ENCODE measurements at regions not wholly inside any gene's neighbourhood (a gene's known extent, or its start where the extent isn't known, plus 50 kb on each side); places are given as distances from the start of the nearest gene placed in this dataset.
"Not testable (repeated sequence)": the region's sequence is repeated elsewhere in the genome, so short reads cannot be mapped to it uniquely, and the experiment has no call there.

GRCh38 chr18:35835833-35836232 lies 136.6 kb upstream of the RMP24 start:
- DNase-seq (ENCODE audit: low read depth) = no peak
- no peak overlapping the region for H3K4me3 ChIP-seq (ENCODE audit: low read depth, low read length)
- no peak for TF ChIP-seq CTCF (conservative IDR thresholded peaks at IDR 0.05; ENCODE audit: low read depth, low read length)

GRCh38 chr18:35836932-35837331 lies 135.5 kb upstream of the RMP24 start:
- no peak for DNase-seq (ENCODE audit: low read depth)
- no peak overlapping the region for H3K4me3 ChIP-seq (ENCODE audit: low read depth, low read length)
- no peak for TF ChIP-seq CTCF (conservative IDR thresholded peaks at IDR 0.05; ENCODE audit: low read depth, low read length)

GRCh38 chr18:35837922-35838496 lies 134.5 kb upstream of the RMP24 start:
- no peak for DNase-seq (ENCODE audit: low read depth)
- no peak for TF ChIP-seq CTCF (conservative IDR thresholded peaks at IDR 0.05; ENCODE audit: low read depth, low read length)

GRCh38 chr18:35841283-35841682 lies 131.2 kb upstream of the RMP24 start:
- H3K4me3 ChIP-seq (ENCODE audit: low read depth, low read length) = no peak overlapping the region
- DNase-seq (ENCODE audit: low read depth) = no peak
- no peak for TF ChIP-seq CTCF (conservative IDR thresholded peaks at IDR 0.05; ENCODE audit: low read depth, low read length)

More at GRCh38 chr18:35837922-35838496, 134.5 kb upstream of the RMP24 start:
- H3K4me3 ChIP-seq (ENCODE audit: low read depth, low read length) = no peak overlapping the region

- no peak overlapping the region for H3K4me3 ChIP-seq (ENCODE audit: low read depth, low read length)
- no peak for DNase-seq (ENCODE audit: low read depth)
- no peak for TF ChIP-seq CTCF (conservative IDR thresholded peaks at IDR 0.05; ENCODE audit: low read depth, low read length)
Observed at GRCh38 chr18:35842536-35842935, 129.9 kb upstream of the RMP24 start.

- DNase-seq (ENCODE audit: low read depth) = not testable (repeated sequence)
Observed at GRCh38 chr18:35848321-35848720, 124.2 kb upstream of the RMP24 start.

GRCh38 chr18:35849241-35849640 lies 123.2 kb upstream of the RMP24 start:
- not testable (repeated sequence) for DNase-seq (ENCODE audit: low read depth); H3K4me3 ChIP-seq (ENCODE audit: low read depth, low read length)

More at GRCh38 chr18:35848321-35848720, 124.2 kb upstream of the RMP24 start:
- not testable (repeated sequence) for H3K4me3 ChIP-seq (ENCODE audit: low read depth, low read length)

GRCh38 chr18:35851286-35851970 lies 121.1 kb upstream of the RMP24 start:
- DNase-seq (ENCODE audit: low read depth) = no peak
- no peak for TF ChIP-seq CTCF (conservative IDR thresholded peaks at IDR 0.05; ENCODE audit: low read depth, low read length)
- no peak overlapping the region for H3K4me3 ChIP-seq (ENCODE audit: low read depth, low read length)

Data from choroid plexus epithelial cell (primary cell).